ENCODE measurements at regions not wholly inside any gene's neighbourhood (a gene's known extent, or its start where the extent isn't known, plus 50 kb on each side); places are given as distances from the start of the nearest gene placed in this dataset.

DNA sequence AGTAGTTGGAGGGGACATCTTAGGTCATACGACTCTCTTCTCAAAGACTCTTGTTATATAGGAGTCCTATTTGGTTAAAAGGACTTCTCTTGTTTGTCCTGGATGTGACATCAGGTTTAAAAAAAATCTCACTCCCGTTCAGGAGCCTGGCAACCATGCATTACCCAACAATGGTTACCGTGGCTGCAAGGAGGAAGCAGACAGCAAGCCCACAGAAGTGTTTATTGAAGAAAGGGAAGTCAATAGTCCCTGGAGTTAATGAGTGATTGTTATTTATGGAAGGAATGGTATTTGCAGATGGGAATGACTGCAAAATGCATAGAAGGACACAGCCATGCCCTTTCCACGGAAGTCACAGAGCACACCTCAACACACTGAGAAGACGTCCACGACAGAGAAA is 75.9 kb upstream of the ENPP6 start:
- TF ChIP-seq, protein P1, sequence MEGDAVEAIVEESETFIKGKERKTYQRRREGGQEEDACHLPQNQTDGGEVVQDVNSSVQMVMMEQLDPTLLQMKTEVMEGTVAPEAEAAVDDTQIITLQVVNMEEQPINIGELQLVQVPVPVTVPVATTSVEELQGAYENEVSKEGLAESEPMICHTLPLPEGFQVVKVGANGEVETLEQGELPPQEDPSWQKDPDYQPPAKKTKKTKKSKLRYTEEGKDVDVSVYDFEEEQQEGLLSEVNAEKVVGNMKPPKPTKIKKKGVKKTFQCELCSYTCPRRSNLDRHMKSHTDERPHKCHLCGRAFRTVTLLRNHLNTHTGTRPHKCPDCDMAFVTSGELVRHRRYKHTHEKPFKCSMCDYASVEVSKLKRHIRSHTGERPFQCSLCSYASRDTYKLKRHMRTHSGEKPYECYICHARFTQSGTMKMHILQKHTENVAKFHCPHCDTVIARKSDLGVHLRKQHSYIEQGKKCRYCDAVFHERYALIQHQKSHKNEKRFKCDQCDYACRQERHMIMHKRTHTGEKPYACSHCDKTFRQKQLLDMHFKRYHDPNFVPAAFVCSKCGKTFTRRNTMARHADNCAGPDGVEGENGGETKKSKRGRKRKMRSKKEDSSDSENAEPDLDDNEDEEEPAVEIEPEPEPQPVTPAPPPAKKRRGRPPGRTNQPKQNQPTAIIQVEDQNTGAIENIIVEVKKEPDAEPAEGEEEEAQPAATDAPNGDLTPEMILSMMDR (IDR thresholded peaks at IDR 0.05) = no peak
- no peak for TF ChIP-seq POLR2A (IDR thresholded peaks at IDR 0.05)
